ENCODE measurements at regions not wholly inside any gene's neighbourhood (a gene's known extent, or its start where the extent isn't known, plus 50 kb on each side); places are given as distances from the start of the nearest gene placed in this dataset.
A peak's percentile ranks its signal among the peaks of the same experiment; 100 is the strongest.

GRCh38 chr7:34320412-34320811, 337.6 kb upstream of the NPSR1 start:
- intact Hi-C loops (cut with DNase I; ENCODE audit: low total_unique reads), result no loop called here
- H3K9me3 ChIP-seq, result no peaks in the 10 kb centered on the region
- no peak for DNase-seq (ENCODE audit: low spot score in 2 of 2)

DNA sequence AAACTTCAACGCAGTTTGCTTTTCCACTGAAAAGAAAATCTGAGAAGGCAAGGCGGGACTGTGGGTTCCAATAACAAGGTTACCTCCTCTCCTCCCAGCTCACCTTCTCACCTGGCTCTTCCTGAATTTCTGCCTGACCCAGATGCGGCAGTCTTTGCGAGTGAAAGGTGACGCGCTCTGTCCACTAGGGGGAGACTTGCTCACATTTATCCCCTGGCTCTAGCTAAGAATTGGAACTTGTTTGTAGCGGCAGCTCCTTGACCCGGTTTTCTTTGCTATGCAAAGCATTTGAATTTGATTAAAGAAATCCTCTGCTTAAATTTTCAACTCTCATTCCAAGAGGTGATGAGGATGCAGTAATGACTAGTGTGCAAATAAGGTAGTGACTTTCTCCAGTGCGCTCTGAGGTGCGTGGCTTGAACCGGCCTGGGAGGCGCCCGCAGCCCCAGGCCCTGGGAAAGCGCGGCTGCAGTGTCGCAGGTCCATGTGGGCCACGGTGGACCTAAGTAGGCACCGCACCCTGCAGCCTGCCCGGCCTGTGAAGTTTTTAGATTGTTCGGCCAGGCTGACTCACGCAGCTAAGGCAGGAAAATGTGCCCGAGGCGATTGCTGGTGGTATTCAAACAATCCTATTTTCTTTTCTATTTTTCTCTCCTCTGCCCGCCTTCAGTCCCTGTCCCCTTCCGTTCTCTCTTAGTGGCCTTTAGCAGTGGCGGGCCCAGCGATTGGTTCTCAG, 336.9 kb upstream of the NPSR1 start:
- TF ChIP-seq, protein P1, sequence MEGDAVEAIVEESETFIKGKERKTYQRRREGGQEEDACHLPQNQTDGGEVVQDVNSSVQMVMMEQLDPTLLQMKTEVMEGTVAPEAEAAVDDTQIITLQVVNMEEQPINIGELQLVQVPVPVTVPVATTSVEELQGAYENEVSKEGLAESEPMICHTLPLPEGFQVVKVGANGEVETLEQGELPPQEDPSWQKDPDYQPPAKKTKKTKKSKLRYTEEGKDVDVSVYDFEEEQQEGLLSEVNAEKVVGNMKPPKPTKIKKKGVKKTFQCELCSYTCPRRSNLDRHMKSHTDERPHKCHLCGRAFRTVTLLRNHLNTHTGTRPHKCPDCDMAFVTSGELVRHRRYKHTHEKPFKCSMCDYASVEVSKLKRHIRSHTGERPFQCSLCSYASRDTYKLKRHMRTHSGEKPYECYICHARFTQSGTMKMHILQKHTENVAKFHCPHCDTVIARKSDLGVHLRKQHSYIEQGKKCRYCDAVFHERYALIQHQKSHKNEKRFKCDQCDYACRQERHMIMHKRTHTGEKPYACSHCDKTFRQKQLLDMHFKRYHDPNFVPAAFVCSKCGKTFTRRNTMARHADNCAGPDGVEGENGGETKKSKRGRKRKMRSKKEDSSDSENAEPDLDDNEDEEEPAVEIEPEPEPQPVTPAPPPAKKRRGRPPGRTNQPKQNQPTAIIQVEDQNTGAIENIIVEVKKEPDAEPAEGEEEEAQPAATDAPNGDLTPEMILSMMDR (IDR thresholded peaks at IDR 0.05), result peak; percentile 53 to 75 (median 74)
- no peak for TF ChIP-seq POLR2AphosphoS5 (IDR thresholded peaks at IDR 0.05)
- Histone ChIP-seq H3K27ac (no peak overlapping the region), H3K27me3 (no peaks in the 10 kb centered on the region), H3K9me3 (no peaks in the 10 kb centered on the region), H3K4me3 (peak overlapping the region in 2 of 3 donors; percentile 38 to 45), H3K36me3 (no peaks in the 10 kb centered on the region), H3K4me1 (no peaks in the 10 kb centered on the region)
- intact Hi-C loops (cut with DNase I; ENCODE audit: low total_unique reads), result no loop called here
- peak; percentile 68 to 70 for DNase-seq (ENCODE audit: low spot score in 2 of 2)

More at GRCh38 chr7:34320412-34320811, 337.6 kb upstream of the NPSR1 start:
- Histone ChIP-seq H3K4me1 (no peaks in the 10 kb centered on the region), H3K4me3 (no peak overlapping the region), H3K27me3 (no peaks in the 10 kb centered on the region), H3K27ac (no peak overlapping the region), H3K36me3 (no peaks in the 10 kb centered on the region)
- no peak for TF ChIP-seq POLR2A (IDR thresholded peaks at IDR 0.05)
- no peak for TF ChIP-seq POLR2AphosphoS5 (IDR thresholded peaks at IDR 0.05)
- TF ChIP-seq, protein P1 (IDR thresholded peaks at IDR 0.05), result no peak

GRCh38 chr7:34322841-34323240, 335.2 kb upstream of the NPSR1 start:
- TF ChIP-seq, protein P1 (IDR thresholded peaks at IDR 0.05), result no peak
- TF ChIP-seq POLR2A (IDR thresholded peaks at IDR 0.05) (no peak), POLR2AphosphoS5 (IDR thresholded peaks at IDR 0.05) (no peak)
- intact Hi-C loops (cut with DNase I; ENCODE audit: low total_unique reads), result no loop called here
- Histone ChIP-seq H3K27ac (no peak overlapping the region), H3K4me3 (no peak overlapping the region), H3K27me3 (no peaks in the 10 kb centered on the region), H3K4me1 (no peaks in the 10 kb centered on the region), H3K36me3 (no peaks in the 10 kb centered on the region), H3K9me3 (no peaks in the 10 kb centered on the region)
- no peak for DNase-seq (ENCODE audit: low spot score in 2 of 2)

GRCh38 chr7:34327681-34328080, 330.3 kb upstream of the NPSR1 start:
- TF ChIP-seq POLR2AphosphoS5 (IDR thresholded peaks at IDR 0.05), result no peak
- no peaks in the 10 kb centered on the region for H3K4me1 ChIP-seq
- H3K27ac ChIP-seq, result no peak overlapping the region
- H3K27me3 ChIP-seq, result no peaks in the 10 kb centered on the region
- intact Hi-C loops (cut with DNase I; ENCODE audit: low total_unique reads), result no loop called here
- H3K4me3 ChIP-seq, result no peak overlapping the region
- H3K36me3 ChIP-seq, result no peaks in the 10 kb centered on the region
- no peaks in the 10 kb centered on the region for H3K9me3 ChIP-seq
- no peak for DNase-seq (ENCODE audit: low spot score in 2 of 2)

GRCh38 chr7:34330308-34330707, 327.7 kb upstream of the NPSR1 start:
- no peak for DNase-seq (ENCODE audit: low spot score in 2 of 2)
- Histone ChIP-seq H3K27ac (no peak overlapping the region), H3K9me3 (no peaks in the 10 kb centered on the region), H3K27me3 (no peaks in the 10 kb centered on the region), H3K4me1 (no peaks in the 10 kb centered on the region), H3K4me3 (no peak overlapping the region), H3K36me3 (no peaks in the 10 kb centered on the region)
- intact Hi-C loops (cut with DNase I; ENCODE audit: low total_unique reads), result no loop called here
- TF ChIP-seq POLR2AphosphoS5 (IDR thresholded peaks at IDR 0.05) (no peak), POLR2A (IDR thresholded peaks at IDR 0.05) (no peak)
- TF ChIP-seq, protein P1 (IDR thresholded peaks at IDR 0.05), result no peak

Data from breast epithelium (tissue), 4 donors.